Effector memory CD4-positive, alpha-beta T cell (primary cell): ENCODE measurements at regions not wholly inside any gene's neighbourhood (a gene's known extent, or its start where the extent isn't known, plus 50 kb on each side); places are given as distances from the start of the nearest gene placed in this dataset.

Experiments used
- DNase-seq, 3 donors: peaks; one replicate each; pipeline ENCODE4 v3.0.0-alpha.2; 2020
- H3K27ac ChIP-seq: 2 replicates; pipeline ENCODE4 v1.7.0; 2013; ENCODE audit warnings: mild to moderate bottlenecking, low read length, moderate library complexity; ENCODE audit not compliant: insufficient read depth, poor library complexity, severe bottlenecking
- H3K27me3 ChIP-seq: replicated peaks from 2 replicates; pipeline ENCODE4 v1.7.0; 2013; ENCODE audit warnings: mild to moderate bottlenecking, low read length; ENCODE audit not compliant: insufficient read depth, control insufficient read depth, poor library complexity, severe bottlenecking
- H3K36me3 ChIP-seq: 2 replicates; pipeline ENCODE4 v1.7.0; 2013; ENCODE audit warnings: mild to moderate bottlenecking, low read length, moderate library complexity; ENCODE audit not compliant: control insufficient read depth, insufficient read depth
- H3K4me1 ChIP-seq: 2 replicates; pipeline ENCODE4 v1.7.0; 2013; ENCODE audit warnings: low read length, mild to moderate bottlenecking; ENCODE audit not compliant: control insufficient read depth, insufficient read depth, poor library complexity, severe bottlenecking
- H3K4me3 ChIP-seq: 2 replicates; pipeline ENCODE4 v1.7.0; 2013; ENCODE audit warnings: low read length, low read depth, mild to moderate bottlenecking; ENCODE audit not compliant: insufficient read depth, poor library complexity, severe bottlenecking
- H3K9me3 ChIP-seq: 2 replicates; pipeline ENCODE4 v1.7.0; 2013; ENCODE audit warnings: mild to moderate bottlenecking, low read length, moderate library complexity; ENCODE audit not compliant: control insufficient read depth

- Histone ChIP-seq H3K36me3 (no peaks in the 10 kb centered on the region), H3K4me1 (no peaks in the 10 kb centered on the region), H3K27me3 (peaks cover 6% of the 10 kb centered on the region), H3K9me3 (no peaks in the 10 kb centered on the region), H3K4me3 (no peak overlapping the region), H3K27ac (no peak overlapping the region)
- no peak for DNase-seq
Observed at GRCh38 chr3:139251529-139251928, 92.3 kb upstream of the MRPS22 start.

- Histone ChIP-seq H3K27me3 (peaks cover 6% of the 10 kb centered on the region), H3K4me1 (no peaks in the 10 kb centered on the region), H3K27ac (no peak overlapping the region), H3K36me3 (no peaks in the 10 kb centered on the region), H3K4me3 (no peak overlapping the region), H3K9me3 (no peaks in the 10 kb centered on the region)
- DNase-seq, result no peak
Observed at GRCh38 chr3:139252719-139253118, 91.1 kb upstream of the MRPS22 start.

GRCh38 chr3:139258276-139258675, 85.5 kb upstream of the MRPS22 start:
- Histone ChIP-seq H3K9me3 (no peaks in the 10 kb centered on the region), H3K36me3 (no peaks in the 10 kb centered on the region), H3K4me3 (no peak overlapping the region), H3K27me3 (no peaks in the 10 kb centered on the region), H3K4me1 (no peaks in the 10 kb centered on the region), H3K27ac (no peak overlapping the region)
- DNase-seq, result no peak

- no peak overlapping the region for H3K4me3 ChIP-seq
- no peaks in the 10 kb centered on the region for H3K4me1 ChIP-seq
- no peaks in the 10 kb centered on the region for H3K36me3 ChIP-seq
- no peaks in the 10 kb centered on the region for H3K9me3 ChIP-seq
- no peaks in the 10 kb centered on the region for H3K27me3 ChIP-seq
- no peak overlapping the region for H3K27ac ChIP-seq
- DNase-seq, result no peak
Observed at GRCh38 chr3:139259398-139259797, 84.4 kb upstream of the MRPS22 start.

GRCh38 chr3:139260041-139260486, 83.8 kb upstream of the MRPS22 start:
- H3K4me1 ChIP-seq, result no peaks in the 10 kb centered on the region
- H3K27ac ChIP-seq, result no peak overlapping the region
- H3K9me3 ChIP-seq, result no peaks in the 10 kb centered on the region
- no peaks in the 10 kb centered on the region for H3K27me3 ChIP-seq
- H3K4me3 ChIP-seq, result no peak overlapping the region
- DNase-seq, result no peak
- no peaks in the 10 kb centered on the region for H3K36me3 ChIP-seq

GRCh38 chr3:139260793-139261736, 82.8 kb upstream of the MRPS22 start:
- Histone ChIP-seq H3K27ac (no peak overlapping the region), H3K4me1 (no peaks in the 10 kb centered on the region), H3K9me3 (no peaks in the 10 kb centered on the region), H3K27me3 (no peaks in the 10 kb centered on the region), H3K4me3 (no peak overlapping the region), H3K36me3 (no peaks in the 10 kb centered on the region)
- DNase-seq, result no peak

- Histone ChIP-seq H3K4me3 (no peak overlapping the region), H3K4me1 (no peaks in the 10 kb centered on the region), H3K9me3 (no peaks in the 10 kb centered on the region), H3K27me3 (no peaks in the 10 kb centered on the region), H3K36me3 (no peaks in the 10 kb centered on the region), H3K27ac (no peak overlapping the region)
- no peak for DNase-seq
Observed at GRCh38 chr3:139261754-139262586, 81.8 kb upstream of the MRPS22 start.

- no peaks in the 10 kb centered on the region for H3K36me3 ChIP-seq
- H3K27me3 ChIP-seq, result no peaks in the 10 kb centered on the region
- no peaks in the 10 kb centered on the region for H3K4me1 ChIP-seq
- H3K9me3 ChIP-seq, result no peaks in the 10 kb centered on the region
- no peak for DNase-seq
- H3K4me3 ChIP-seq, result no peak overlapping the region
- no peak overlapping the region for H3K27ac ChIP-seq
Observed at GRCh38 chr3:139263798-139264197, 80.0 kb upstream of the MRPS22 start.

GRCh38 chr3:139264375-139264774, 79.4 kb upstream of the MRPS22 start:
- Histone ChIP-seq H3K4me1 (no peaks in the 10 kb centered on the region), H3K36me3 (no peaks in the 10 kb centered on the region), H3K4me3 (no peak overlapping the region), H3K27ac (no peak overlapping the region), H3K27me3 (no peaks in the 10 kb centered on the region), H3K9me3 (no peaks in the 10 kb centered on the region)
- DNase-seq, result no peak
